GM10266 (cell line): ENCODE measurements at regions not wholly inside any gene's neighbourhood (a gene's known extent, or its start where the extent isn't known, plus 50 kb on each side); places are given as distances from the start of the nearest gene placed in this dataset.

Experiments
- DNase-seq: peaks from one replicate; pipeline ENCODE4 v3.0.0; 2012; ENCODE audit errors: extremely low spot score
- CTCF ChIP-seq: IDR thresholded peaks from 2 replicates; pipeline ENCODE4 v1.5.1; 2012; ENCODE audit warnings: mild to moderate bottlenecking, low read depth; ENCODE audit not compliant: control insufficient read depth, insufficient read depth; ENCODE audit errors: missing control alignments

GRCh38 chr7:22649686-22650085, 77.3 kb upstream of the IL6 start:
- DNase-seq: no peak
- TF ChIP-seq CTCF: no peak

GRCh38 chr7:22647451-22648257, 79.3 kb upstream of the IL6 start:
- TF ChIP-seq CTCF: no peak
- no peak for DNase-seq

- no peak for TF ChIP-seq CTCF
- DNase-seq: no peak
Observed at GRCh38 chr7:22645418-22646181, 81.4 kb upstream of the IL6 start.

GRCh38 chr7:22642454-22642853, 84.5 kb upstream of the IL6 start:
- no peak for DNase-seq
- TF ChIP-seq CTCF: no peak

GRCh38 chr7:22640269-22640668, 86.7 kb upstream of the IL6 start:
- TF ChIP-seq CTCF: no peak
- DNase-seq: no peak

- no peak for TF ChIP-seq CTCF
- DNase-seq: no peak
Observed at GRCh38 chr7:22639396-22639795, 87.6 kb upstream of the IL6 start.

GRCh38 chr7:22635349-22635748, 91.7 kb upstream of the IL6 start:
- TF ChIP-seq CTCF: no peak
- no peak for DNase-seq
